H9 (cell line): ENCODE measurements at regions not wholly inside any gene's neighbourhood (a gene's known extent, or its start where the extent isn't known, plus 50 kb on each side); places are given as distances from the start of the nearest gene placed in this dataset.

Source experiments
- DNase-seq: peaks from one replicate; pipeline ENCODE4 v3.0.0-alpha.2; 2017
- H2AFZ ChIP-seq: one replicate; pipeline ENCODE4 v1.6.1; 2013; ENCODE audit warnings: mild to moderate bottlenecking, low read length, control low read depth, moderate library complexity
- H2AK5ac ChIP-seq: 2 replicates; pipeline ENCODE4 v1.6.1; 2013; ENCODE audit warnings: low read length, control low read depth, mixed read lengths; ENCODE audit not compliant: insufficient read length
- H2BK120ac ChIP-seq: one replicate; pipeline ENCODE4 v1.6.1; 2013; ENCODE audit warnings: low read depth, mild to moderate bottlenecking, low read length, control low read depth, inconsistent platforms; ENCODE audit not compliant: poor library complexity, severe bottlenecking
- H2BK12ac ChIP-seq: 2 replicates; pipeline ENCODE4 v1.6.1; 2013; ENCODE audit warnings: low read length, control low read depth, mixed read lengths, low read depth; ENCODE audit not compliant: insufficient read length
- H2BK15ac ChIP-seq: 2 replicates; pipeline ENCODE4 v1.6.1; 2013; ENCODE audit warnings: low read depth, low read length, control low read depth
- H2BK20ac ChIP-seq: one replicate; pipeline ENCODE4 v1.6.1; 2013; ENCODE audit warnings: low read depth, mild to moderate bottlenecking, low read length, control low read depth, inconsistent platforms; ENCODE audit not compliant: poor library complexity, severe bottlenecking
- H2BK5ac ChIP-seq: 2 replicates; pipeline ENCODE4 v1.6.1; 2013; ENCODE audit warnings: low read length, control low read depth, mixed read lengths; ENCODE audit not compliant: insufficient read length
- H3K14ac ChIP-seq: 2 replicates; pipeline ENCODE4 v1.6.1; 2013; ENCODE audit warnings: low read length, control low read depth; ENCODE audit not compliant: insufficient read depth
- H3K18ac ChIP-seq: 2 replicates; pipeline ENCODE4 v1.6.1; 2013; ENCODE audit warnings: low read depth, mild to moderate bottlenecking, mixed read lengths, low read length, control low read depth; ENCODE audit not compliant: insufficient read length
- H3K23ac ChIP-seq: 2 replicates; pipeline ENCODE4 v1.6.1; 2013; ENCODE audit warnings: low read length, control low read depth, mixed read lengths, low read depth; ENCODE audit not compliant: insufficient read length
- H3K23me2 ChIP-seq: 2 replicates; pipeline ENCODE4 v1.6.1; 2013; ENCODE audit warnings: low read depth, mild to moderate bottlenecking, mixed read lengths, low read length, control low read depth; ENCODE audit not compliant: insufficient read length, poor library complexity, severe bottlenecking
- H3K27ac ChIP-seq: 2 replicates; pipeline ENCODE4 v1.5.1; 2013; ENCODE audit warnings: low read length, control low read depth, mixed read lengths, low read depth; ENCODE audit not compliant: insufficient read length
- H3K27me3 ChIP-seq: 2 replicates; pipeline ENCODE4 v1.6.1; 2013; ENCODE audit warnings: low read length, control low read depth, inconsistent platforms; ENCODE audit not compliant: insufficient read depth
- H3K4ac ChIP-seq: 2 replicates; pipeline ENCODE4 v1.6.1; 2013; ENCODE audit warnings: low read depth, mild to moderate bottlenecking, control low read depth, inconsistent platforms, low read length, moderate library complexity
- H3K4me1 ChIP-seq: 2 replicates; pipeline ENCODE4 v1.6.1; 2013; ENCODE audit warnings: low read length, control low read depth, inconsistent platforms; ENCODE audit not compliant: insufficient read depth
- H3K4me2 ChIP-seq: 2 replicates; pipeline ENCODE4 v1.6.1; 2013; ENCODE audit warnings: low read length, control low read depth, mixed read lengths; ENCODE audit not compliant: insufficient read length, insufficient read depth
- H3K56ac ChIP-seq: 2 replicates; pipeline ENCODE4 v1.6.1; 2013; ENCODE audit warnings: low read depth, mild to moderate bottlenecking, mixed read lengths, low read length, control low read depth; ENCODE audit not compliant: insufficient read length
- H3K79me1 ChIP-seq: 2 replicates; pipeline ENCODE4 v1.6.1; 2013; ENCODE audit warnings: low read depth, mild to moderate bottlenecking, moderate library complexity, low read length, control low read depth, inconsistent platforms; ENCODE audit not compliant: insufficient read depth, poor library complexity, severe bottlenecking
- H3K79me2 ChIP-seq: 2 replicates; pipeline ENCODE4 v1.6.1; 2013; ENCODE audit warnings: low read length, control low read depth, inconsistent platforms; ENCODE audit not compliant: insufficient read depth
- H3K9ac ChIP-seq: 2 replicates; pipeline ENCODE4 v1.6.1; 2013; ENCODE audit warnings: low read length, control low read depth, mixed read lengths; ENCODE audit not compliant: insufficient read length; ENCODE audit errors: extremely low read depth
- H3K9me3 ChIP-seq: one replicate; pipeline ENCODE4 v1.6.1; 2013; ENCODE audit warnings: low read depth, low read length, inconsistent platforms; ENCODE audit not compliant: control insufficient read depth
- H3T11ph ChIP-seq: one replicate; pipeline ENCODE4 v1.6.1; 2013; ENCODE audit warnings: mild to moderate bottlenecking, low read length, control low read depth, inconsistent platforms
- H4K20me1 ChIP-seq: one replicate; pipeline ENCODE4 v1.6.1; 2013; ENCODE audit not compliant: control insufficient read depth, insufficient read length, insufficient read depth
- H4K5ac ChIP-seq: 2 replicates; pipeline ENCODE4 v1.6.1; 2013; ENCODE audit warnings: low read depth, mild to moderate bottlenecking, mixed read lengths, low read length, control low read depth; ENCODE audit not compliant: insufficient read length
- H4K8ac ChIP-seq: replicated peaks from 2 replicates; pipeline ENCODE4 v1.6.1; 2013; ENCODE audit warnings: low read length, control low read depth, mixed read lengths, low read depth; ENCODE audit not compliant: insufficient read length
- H4K91ac ChIP-seq: 2 replicates; pipeline ENCODE4 v1.6.1; 2013; ENCODE audit warnings: low read depth, mild to moderate bottlenecking, moderate library complexity, mixed read lengths, low read length, control low read depth; ENCODE audit not compliant: insufficient read length
- H3K27ac Mint-ChIP-seq, 3 experiments: 2 replicates in 2 of 3; 3 replicates in 1 of 3; pipeline ENCODE4 v1.8.0; 2020 to 2021; ENCODE audit warnings: mixed read lengths in 3 of 3, mild to moderate bottlenecking in 1 of 3, moderate library complexity in 1 of 3
- H3K27me3 Mint-ChIP-seq: 2 replicates; pipeline ENCODE4 v1.8.0; 2021; ENCODE audit warnings: low read depth, mild to moderate bottlenecking, moderate library complexity, mixed read lengths
- H3K36me3 Mint-ChIP-seq, 3 experiments: 2 replicates in 2 of 3; 3 replicates in 1 of 3; pipeline ENCODE4 v1.8.0; 2020 to 2021; ENCODE audit warnings: low read depth in 3 of 3, mixed read lengths in 3 of 3; ENCODE audit not compliant: insufficient read depth in 1 of 3
- H3K4me1 Mint-ChIP-seq, 2 experiments: 2 replicates each; pipeline ENCODE4 v1.8.0; 2020; ENCODE audit warnings: mixed read lengths in 2 of 2
- H3K4me3 Mint-ChIP-seq, 2 experiments: 2 replicates in 1 of 2; 3 replicates in 1 of 2; pipeline ENCODE4 v1.8.0; 2020 to 2021; ENCODE audit warnings: mild to moderate bottlenecking in 2 of 2, mixed read lengths in 2 of 2, moderate library complexity in 1 of 2
- H3K9me3 Mint-ChIP-seq, 2 experiments: 2 replicates in 1 of 2; 3 replicates in 1 of 2; pipeline ENCODE4 v1.8.0; 2020; ENCODE audit warnings: mild to moderate bottlenecking in 2 of 2, mixed read lengths in 2 of 2, moderate library complexity in 1 of 2
- CTCF ChIP-seq: fragments of 200-600 bp; sonication (generic); conservative IDR thresholded peaks from 3 replicates; pipeline ENCODE4 v1.8.0; 2021; ENCODE audit warnings: antibody characterized with exemption, mild to moderate bottlenecking
- WGBS: extraction: QIAGEN DNeasy Blood & Tissue Kit; methylation state at CpG from one replicate; pipeline ENCODE4 v1.1.7; 2013; ENCODE audit warnings: missing lambda C conversion rate, low lambda C conversion rate, mixed read lengths; ENCODE audit not compliant: insufficient read length; ENCODE audit errors: extremely low coverage; 5-methylcytosine and 5-hydroxymethylcytosine counted together

GRCh38 chr10:90612276-90612675 lies 245.6 kb downstream of the HTR7 start:
- no peak overlapping the region for H3K4me2 ChIP-seq
- no peak overlapping the region for H2BK15ac ChIP-seq
- no peak overlapping the region for H3K18ac ChIP-seq
- Mint-ChIP-seq H3K27me3 (no peaks in the 10 kb centered on the region; the same call in 1 of the 2 replicates), H3K36me3 (peaks cover 0 to 2% (median 0%) of the 10 kb centered on the region in 3 experiments; a peak in 3 of 7 replicates), H3K4me1 (peaks cover 3 to 6% of the 10 kb centered on the region in 2 experiments), H3K27ac (no peak overlapping the region), H3K4me3 (no peak overlapping the region), H3K9me3 (peaks cover 0 to 2% of the 10 kb centered on the region in 2 experiments; a peak in 1 of 5 replicates)
- no peaks in the 10 kb centered on the region for H3K79me2 ChIP-seq
- no peak for TF ChIP-seq CTCF
- no peak overlapping the region for H4K8ac ChIP-seq
- no peak for DNase-seq
- WGBS, result no CpG with 5 or more reads among the region's 3 CpGs
- H3K23ac ChIP-seq, result no peak overlapping the region
- H3K9me3 ChIP-seq, result no peaks in the 10 kb centered on the region
- H2AK5ac ChIP-seq, result no peak overlapping the region
- H2BK20ac ChIP-seq, result no peak overlapping the region
- no peaks in the 10 kb centered on the region for H3K27me3 ChIP-seq
- H3T11ph ChIP-seq, result no peak overlapping the region
- no peak overlapping the region for H2BK12ac ChIP-seq
- no peaks in the 10 kb centered on the region for H3K79me1 ChIP-seq
- no peak overlapping the region for H2BK5ac ChIP-seq
- H3K4me1 ChIP-seq, result no peaks in the 10 kb centered on the region
- no peak overlapping the region for H4K5ac ChIP-seq
- H3K23me2 ChIP-seq, result no peaks in the 10 kb centered on the region
- H3K27ac ChIP-seq, result no peak overlapping the region
- no peak overlapping the region for H2BK120ac ChIP-seq
- H2AFZ ChIP-seq, result no peak overlapping the region
- no peak overlapping the region for H3K14ac ChIP-seq
- H3K56ac ChIP-seq, result no peak overlapping the region
- no peaks in the 10 kb centered on the region for H4K20me1 ChIP-seq
- H4K91ac ChIP-seq, result no peak overlapping the region
- no peak overlapping the region for H3K9ac ChIP-seq
- H3K4ac ChIP-seq, result no peak overlapping the region
